SJSA1 (cell line): ENCODE measurements at regions not wholly inside any gene's neighbourhood (a gene's known extent, or its start where the extent isn't known, plus 50 kb on each side); places are given as distances from the start of the nearest gene placed in this dataset.

Source experiments
- DNase-seq, 2 experiments: peaks; one replicate each; pipeline ENCODE4 v3.0.0-alpha.2; 2015 to 2020; ENCODE audit warnings: low spot score in 2 of 2, low read depth in 1 of 2
- H3K27ac ChIP-seq: fragments of 250-450 bp; sonication (Bioruptor Pico); 2 replicates; pipeline ENCODE4 v1.5.1; 2020; ENCODE audit warnings: mild to moderate bottlenecking, moderate library complexity
- H3K27me3 ChIP-seq: fragments of 250-450 bp; sonication (Bioruptor Pico); replicated peaks from 2 replicates; pipeline ENCODE4 v1.5.1; 2020; ENCODE audit warnings: mild to moderate bottlenecking, moderate library complexity
- H3K36me3 ChIP-seq: fragments of 250-450 bp; sonication (Bioruptor Pico); 2 replicates; pipeline ENCODE4 v1.5.1; 2020; ENCODE audit warnings: mild to moderate bottlenecking
- H3K4me1 ChIP-seq: fragments of 250-450 bp; sonication (Bioruptor Pico); replicated peaks from 2 replicates; pipeline ENCODE4 v1.6.1; 2021; ENCODE audit warnings: mild to moderate bottlenecking
- H3K4me3 ChIP-seq: fragments of 250-450 bp; sonication (Bioruptor Pico); 2 replicates; pipeline ENCODE4 v1.5.1; 2020; ENCODE audit warnings: mild to moderate bottlenecking
- H3K9me3 ChIP-seq: fragments of 250-450 bp; sonication (Bioruptor Pico); replicated peaks from 2 replicates; pipeline ENCODE4 v1.5.1; 2020; ENCODE audit warnings: mild to moderate bottlenecking

- Histone ChIP-seq H3K4me3 (no peak overlapping the region), H3K4me1 (no peaks in the 10 kb centered on the region), H3K27ac (no peak overlapping the region), H3K27me3 (no peaks in the 10 kb centered on the region), H3K36me3 (no peaks in the 10 kb centered on the region), H3K9me3 (peaks cover 4% of the 10 kb centered on the region; the same call in 1 of the 2 replicates)
- no peak for DNase-seq
Observed at GRCh38 chr10:36187380-36188079, 545.4 kb upstream of the FZD8 start.

- Histone ChIP-seq H3K4me1 (no peaks in the 10 kb centered on the region), H3K4me3 (no peak overlapping the region), H3K36me3 (no peaks in the 10 kb centered on the region), H3K27ac (no peak overlapping the region), H3K27me3 (no peaks in the 10 kb centered on the region), H3K9me3 (no peaks in the 10 kb centered on the region; the same call in 1 of the 2 replicates)
- DNase-seq = no peak
Observed at GRCh38 chr10:36185097-36185496, 543.0 kb upstream of the FZD8 start.

DNA sequence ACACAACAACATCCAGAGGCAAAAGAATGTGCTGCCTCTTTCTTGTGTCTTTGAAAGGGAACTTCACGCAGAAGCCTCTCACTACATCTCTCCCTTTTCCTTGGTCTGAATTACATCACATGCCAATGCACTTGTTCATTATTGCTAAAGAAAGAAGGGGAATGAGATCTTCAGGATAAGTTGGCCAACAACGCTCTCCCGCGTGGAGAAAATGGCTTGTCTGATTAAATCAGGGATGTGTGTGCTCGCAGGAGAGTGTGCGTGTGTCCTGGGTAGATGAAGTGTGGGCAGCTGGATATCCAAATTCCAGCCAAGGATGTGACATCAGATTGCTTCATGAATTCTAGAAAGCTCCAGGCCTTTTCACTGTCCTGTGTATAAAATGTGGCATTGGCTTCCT, 541.6 kb upstream of the FZD8 start:
- DNase-seq = no peak
- Histone ChIP-seq H3K4me1 (no peaks in the 10 kb centered on the region), H3K4me3 (no peak overlapping the region), H3K9me3 (no peaks in the 10 kb centered on the region; the same call in 1 of the 2 replicates), H3K27ac (no peak overlapping the region), H3K27me3 (no peaks in the 10 kb centered on the region), H3K36me3 (no peaks in the 10 kb centered on the region)

DNA sequence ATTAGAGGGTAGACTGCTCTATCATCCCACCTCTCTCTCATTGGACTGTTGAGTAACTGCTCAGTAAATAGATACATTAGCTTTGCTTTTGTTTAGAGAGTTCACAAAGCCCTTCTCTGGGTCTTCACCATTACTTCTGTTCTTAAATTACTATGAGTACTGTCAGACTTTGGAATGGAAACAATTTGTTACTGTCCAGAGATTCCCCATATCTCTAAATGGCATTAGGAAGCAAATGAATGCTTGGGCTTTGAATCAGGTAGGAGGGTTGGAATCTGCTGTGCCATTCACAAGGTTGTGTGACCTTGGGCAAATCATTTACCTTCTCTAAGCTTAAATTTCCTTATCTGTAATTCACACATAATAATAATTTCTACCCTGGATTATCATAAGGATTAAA, 541.0 kb upstream of the FZD8 start:
- Histone ChIP-seq H3K9me3 (no peaks in the 10 kb centered on the region; the same call in 1 of the 2 replicates), H3K4me3 (no peak overlapping the region), H3K4me1 (no peaks in the 10 kb centered on the region), H3K27me3 (no peaks in the 10 kb centered on the region), H3K36me3 (no peaks in the 10 kb centered on the region), H3K27ac (no peak overlapping the region)
- DNase-seq = no peak

DNA sequence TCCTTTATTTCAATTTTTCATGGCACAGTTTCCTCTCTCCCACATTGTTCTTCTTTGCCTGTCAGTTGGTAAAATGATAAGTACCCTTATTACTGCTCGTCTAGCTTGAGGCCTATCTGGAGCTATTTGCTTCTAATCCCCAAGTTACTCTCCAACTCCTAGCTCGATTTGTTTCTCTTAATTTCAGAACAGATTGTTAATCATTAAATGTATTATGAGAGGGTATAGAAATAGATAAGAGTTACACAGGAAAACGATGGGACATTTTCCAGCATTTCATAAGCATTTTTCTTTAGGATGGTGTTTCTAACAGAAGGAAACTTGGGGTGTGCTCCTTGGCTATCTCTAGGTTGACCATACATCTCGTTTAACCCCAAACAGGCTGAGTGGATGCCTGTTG, 540.5 kb upstream of the FZD8 start:
- Histone ChIP-seq H3K27me3 (no peaks in the 10 kb centered on the region), H3K36me3 (no peaks in the 10 kb centered on the region), H3K27ac (no peak overlapping the region), H3K9me3 (no peaks in the 10 kb centered on the region; the same call in 1 of the 2 replicates), H3K4me3 (no peak overlapping the region), H3K4me1 (no peaks in the 10 kb centered on the region)
- no peak for DNase-seq

- Histone ChIP-seq H3K4me3 (no peak overlapping the region), H3K4me1 (no peaks in the 10 kb centered on the region), H3K27ac (no peak overlapping the region), H3K27me3 (no peaks in the 10 kb centered on the region), H3K9me3 (no peaks in the 10 kb centered on the region; the same call in 1 of the 2 replicates), H3K36me3 (no peaks in the 10 kb centered on the region)
- DNase-seq = no peak
Observed at GRCh38 chr10:36182179-36182566, 540.1 kb upstream of the FZD8 start.

DNA sequence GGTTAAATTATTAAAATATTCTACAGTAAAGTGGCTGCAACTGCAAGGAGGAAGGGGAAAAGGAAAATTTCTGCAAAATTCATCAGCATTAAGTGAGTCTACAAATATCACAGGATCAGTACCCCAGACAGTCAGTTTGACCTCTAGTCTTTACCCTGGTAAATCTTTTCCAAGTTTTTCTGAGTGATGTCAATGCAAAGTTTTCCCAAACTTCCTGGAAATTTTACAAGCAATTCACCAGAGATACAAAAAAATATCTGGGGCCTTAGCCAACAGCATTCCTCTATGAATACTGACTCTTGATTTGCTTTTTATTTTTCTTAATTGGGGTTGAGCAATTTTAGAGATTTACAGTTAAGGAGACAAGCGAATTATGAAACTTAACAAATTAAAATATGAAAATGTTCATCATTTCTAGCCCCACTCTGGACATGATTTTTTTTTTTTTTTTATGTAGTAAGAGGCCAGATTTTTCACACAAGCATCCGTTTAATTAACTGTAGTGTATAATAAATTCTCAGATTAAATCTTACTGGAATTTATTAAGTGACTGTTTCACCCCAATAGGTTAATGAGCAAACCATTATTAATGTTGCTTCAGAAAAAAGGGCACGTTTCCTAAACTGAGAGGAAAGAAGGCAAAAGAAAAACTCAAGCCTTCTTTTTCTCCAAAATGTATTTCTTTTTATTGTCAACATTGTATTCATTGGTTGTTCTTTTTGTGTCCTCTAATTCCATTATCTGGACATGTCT, 539.5 kb upstream of the FZD8 start:
- Histone ChIP-seq H3K4me1 (no peaks in the 10 kb centered on the region), H3K27ac (no peak overlapping the region), H3K9me3 (no peaks in the 10 kb centered on the region; the same call in 1 of the 2 replicates), H3K4me3 (no peak overlapping the region), H3K27me3 (no peaks in the 10 kb centered on the region), H3K36me3 (no peaks in the 10 kb centered on the region)
- no peak for DNase-seq

- H3K9me3 ChIP-seq = no peaks in the 10 kb centered on the region
- H3K4me1 ChIP-seq = peaks cover 4% of the 10 kb centered on the region
- no peak overlapping the region for H3K27ac ChIP-seq
- no peak for DNase-seq
- no peak overlapping the region for H3K4me3 ChIP-seq
- no peaks in the 10 kb centered on the region for H3K27me3 ChIP-seq
- H3K36me3 ChIP-seq = no peaks in the 10 kb centered on the region
Observed at GRCh38 chr10:36178616-36179015, 536.5 kb upstream of the FZD8 start.

DNA sequence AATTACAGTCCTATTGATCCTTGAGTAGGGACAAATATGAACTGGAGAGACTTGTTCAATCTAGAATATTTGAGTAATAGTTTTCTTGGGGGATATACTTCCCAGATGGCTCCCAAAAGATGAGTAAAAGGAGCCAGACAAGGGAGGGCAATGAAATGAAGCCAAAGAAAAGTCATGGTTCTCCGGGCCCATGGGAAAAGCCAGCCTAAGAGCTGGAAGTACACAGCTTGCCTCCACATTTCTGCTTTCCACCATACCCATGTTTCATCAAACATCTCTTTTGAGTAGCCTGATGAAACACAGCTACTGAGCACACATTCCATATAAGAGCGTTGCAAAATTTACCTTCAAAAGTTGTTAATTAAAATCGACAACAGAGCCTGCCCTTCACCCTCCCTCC, 535.0 kb upstream of the FZD8 start:
- H3K4me1 ChIP-seq = peaks cover 18% of the 10 kb centered on the region
- no peaks in the 10 kb centered on the region for H3K9me3 ChIP-seq
- no peak for DNase-seq
- no peaks in the 10 kb centered on the region for H3K36me3 ChIP-seq
- no peak overlapping the region for H3K27ac ChIP-seq
- H3K27me3 ChIP-seq = no peaks in the 10 kb centered on the region
- H3K4me3 ChIP-seq = no peak overlapping the region

DNA sequence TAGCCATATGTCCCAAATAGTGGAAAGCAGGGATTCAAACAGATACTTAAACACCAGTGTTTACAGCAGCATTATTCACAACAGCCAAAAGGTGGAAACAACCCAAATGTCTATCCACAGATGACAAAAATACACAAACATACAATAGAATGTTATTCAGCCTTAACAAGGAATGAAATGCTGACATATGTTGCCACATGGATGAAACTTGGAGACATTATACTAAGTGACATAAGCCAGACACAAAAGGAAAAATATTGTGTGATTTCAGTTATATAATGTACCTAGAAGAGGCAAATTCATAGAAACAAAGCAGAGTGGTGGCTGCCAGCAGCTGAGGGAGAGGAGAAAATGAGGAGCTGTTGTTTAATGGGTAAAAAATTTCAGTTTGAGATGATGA, 533.9 kb upstream of the FZD8 start:
- Histone ChIP-seq H3K27me3 (no peaks in the 10 kb centered on the region), H3K9me3 (no peaks in the 10 kb centered on the region), H3K4me1 (peaks cover 28% of the 10 kb centered on the region), H3K27ac (no peak overlapping the region), H3K4me3 (no peak overlapping the region), H3K36me3 (no peaks in the 10 kb centered on the region)
- DNase-seq = no peak

GRCh38 chr10:36173364-36173763, 531.3 kb upstream of the FZD8 start:
- peak overlapping the region; percentile 98 for H3K27ac ChIP-seq
- no peaks in the 10 kb centered on the region for H3K36me3 ChIP-seq
- H3K9me3 ChIP-seq = no peaks in the 10 kb centered on the region
- no peaks in the 10 kb centered on the region for H3K27me3 ChIP-seq
- peak; percentile 62 to 74 for DNase-seq
- H3K4me1 ChIP-seq = peaks cover 29% of the 10 kb centered on the region
- H3K4me3 ChIP-seq = no peak overlapping the region

DNA sequence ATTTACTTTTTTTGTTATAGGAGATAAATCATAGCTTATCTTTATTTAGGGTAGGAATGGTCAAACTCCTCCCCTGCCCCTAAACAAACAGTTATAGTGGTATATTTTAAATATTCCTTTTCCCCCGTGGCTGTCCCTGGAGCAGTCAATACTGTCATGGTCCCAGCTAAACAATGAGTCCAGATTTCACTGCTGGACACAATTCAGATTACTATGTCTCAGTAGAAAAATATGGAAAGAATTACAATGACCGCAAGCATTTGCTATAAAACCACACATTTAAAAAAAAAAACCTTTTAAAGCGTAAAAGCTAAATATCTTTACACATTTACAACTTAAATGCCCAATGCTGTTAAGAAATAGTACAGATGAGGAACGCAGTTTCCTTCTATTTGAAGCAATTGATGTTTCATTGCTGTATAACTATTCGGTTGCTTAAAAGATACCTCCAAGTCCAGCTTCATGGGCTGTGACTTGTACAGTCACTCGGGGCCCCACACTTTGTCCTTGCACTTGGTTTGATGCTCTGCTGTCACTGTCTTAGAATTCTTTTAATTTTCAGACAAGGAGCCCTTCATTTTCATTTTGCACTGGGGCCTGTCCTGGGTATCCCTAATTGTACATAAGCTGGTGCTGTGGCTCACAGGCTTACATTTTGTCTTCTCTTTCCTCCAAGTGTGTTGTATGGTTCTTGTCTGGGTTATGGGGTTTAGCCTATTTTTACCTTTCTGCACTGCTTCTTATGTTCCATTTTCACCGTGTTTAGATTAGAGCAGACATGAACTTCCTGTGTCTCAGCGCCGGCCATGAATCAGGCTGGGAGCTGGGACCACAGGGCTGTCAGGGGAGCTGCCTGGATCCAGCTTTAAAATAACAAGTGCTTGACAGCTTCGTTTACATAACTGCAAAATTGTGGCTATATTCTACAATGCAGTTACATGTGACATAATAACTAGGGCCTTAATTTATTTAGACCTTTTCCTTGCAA, 530.2 kb upstream of the FZD8 start:
- peak overlapping the region; percentile 98 for H3K27ac ChIP-seq
- peak; percentile 78 to 90 for DNase-seq
- H3K4me3 ChIP-seq = no peak overlapping the region
- no peaks in the 10 kb centered on the region for H3K9me3 ChIP-seq
- H3K4me1 ChIP-seq = peaks cover 29% of the 10 kb centered on the region
- H3K36me3 ChIP-seq = no peaks in the 10 kb centered on the region
- no peaks in the 10 kb centered on the region for H3K27me3 ChIP-seq

- no peaks in the 10 kb centered on the region for H3K36me3 ChIP-seq
- H3K9me3 ChIP-seq = no peaks in the 10 kb centered on the region
- peaks cover 29% of the 10 kb centered on the region for H3K4me1 ChIP-seq
- peak overlapping the region; percentile 98 for H3K27ac ChIP-seq
- no peak overlapping the region for H3K4me3 ChIP-seq
- H3K27me3 ChIP-seq = no peaks in the 10 kb centered on the region
- DNase-seq = no peak
Observed at GRCh38 chr10:36171556-36171952, 529.5 kb upstream of the FZD8 start.
